Breast epithelium (tissue), 3 donors: ENCODE measurements at regions not wholly inside any gene's neighbourhood (a gene's known extent, or its start where the extent isn't known, plus 50 kb on each side); places are given as distances from the start of the nearest gene placed in this dataset.

ENCODE experiments used
- POLR2A ChIP-seq: fragments of 450-650 bp; IDR thresholded peaks from one replicate; pipeline ENCODE4 v1.6.1; 2016; ENCODE audit warnings: antibody characterized with exemption, mild to moderate bottlenecking, moderate library complexity
- POLR2AphosphoS5 ChIP-seq, 3 donors: sonication (generic); formaldehyde crosslinking; IDR thresholded peaks; one replicate each; pipeline ENCODE4 v1.6.1; 2017; ENCODE audit warnings: antibody characterized with exemption in 3 of 3
- TF ChIP-seq, protein P1 (sequence below), 3 donors: fragments of 450-650 bp; IDR thresholded peaks; one replicate each; pipeline ENCODE4 v1.5.1; 2016 to 2017; ENCODE audit warnings: antibody characterized with exemption in 3 of 3, mild to moderate bottlenecking in 3 of 3, moderate library complexity in 3 of 3

DNA sequence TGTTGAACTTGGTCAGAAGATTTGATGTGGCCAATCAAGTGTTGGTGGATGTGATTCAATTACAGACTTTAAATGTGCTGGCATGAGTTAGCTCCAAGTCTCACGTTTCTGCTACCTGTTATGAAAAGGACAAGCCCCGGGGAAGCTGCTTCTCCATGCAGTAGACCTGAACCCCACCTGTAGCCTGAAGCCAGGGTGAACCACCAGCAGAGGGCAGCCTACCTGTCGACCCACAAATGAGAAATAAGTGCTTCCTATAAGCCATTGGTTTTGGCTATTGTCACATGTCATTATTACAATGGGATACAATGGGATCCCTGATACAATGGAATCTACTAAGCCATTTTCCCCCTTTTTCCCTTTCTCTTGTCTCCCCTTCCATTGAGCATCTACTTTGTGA lies 230.2 kb downstream of the PRDM2 start:
- TF ChIP-seq, protein P1, sequence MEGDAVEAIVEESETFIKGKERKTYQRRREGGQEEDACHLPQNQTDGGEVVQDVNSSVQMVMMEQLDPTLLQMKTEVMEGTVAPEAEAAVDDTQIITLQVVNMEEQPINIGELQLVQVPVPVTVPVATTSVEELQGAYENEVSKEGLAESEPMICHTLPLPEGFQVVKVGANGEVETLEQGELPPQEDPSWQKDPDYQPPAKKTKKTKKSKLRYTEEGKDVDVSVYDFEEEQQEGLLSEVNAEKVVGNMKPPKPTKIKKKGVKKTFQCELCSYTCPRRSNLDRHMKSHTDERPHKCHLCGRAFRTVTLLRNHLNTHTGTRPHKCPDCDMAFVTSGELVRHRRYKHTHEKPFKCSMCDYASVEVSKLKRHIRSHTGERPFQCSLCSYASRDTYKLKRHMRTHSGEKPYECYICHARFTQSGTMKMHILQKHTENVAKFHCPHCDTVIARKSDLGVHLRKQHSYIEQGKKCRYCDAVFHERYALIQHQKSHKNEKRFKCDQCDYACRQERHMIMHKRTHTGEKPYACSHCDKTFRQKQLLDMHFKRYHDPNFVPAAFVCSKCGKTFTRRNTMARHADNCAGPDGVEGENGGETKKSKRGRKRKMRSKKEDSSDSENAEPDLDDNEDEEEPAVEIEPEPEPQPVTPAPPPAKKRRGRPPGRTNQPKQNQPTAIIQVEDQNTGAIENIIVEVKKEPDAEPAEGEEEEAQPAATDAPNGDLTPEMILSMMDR (IDR thresholded peaks at IDR 0.05): no peak
- no peak for TF ChIP-seq POLR2A
- TF ChIP-seq POLR2AphosphoS5 (IDR thresholded peaks at IDR 0.05): no peak
